Neutrophil (primary cell): ENCODE measurements at regions not wholly inside any gene's neighbourhood (a gene's known extent, or its start where the extent isn't known, plus 50 kb on each side); places are given as distances from the start of the nearest gene placed in this dataset.

Experiments
- H3K27ac ChIP-seq: fragments of 200-600 bp; sonication (generic); 2 replicates; pipeline ENCODE4 v1.5.1; 2016; ENCODE audit warnings: mild to moderate bottlenecking, moderate library complexity
- H3K27me3 ChIP-seq: fragments of 200-600 bp; sonication (generic); 2 replicates; pipeline ENCODE4 v1.6.0; 2016; ENCODE audit warnings: mild to moderate bottlenecking
- H3K36me3 ChIP-seq: fragments of 200-600 bp; sonication (generic); 2 replicates; pipeline ENCODE4 v1.5.1; 2017
- H3K4me1 ChIP-seq, 2 experiments: fragments of 200-600 bp in 1 of 2; sonication (generic) in 1 of 2; 1 replicate in 1 of 2; 2 replicates in 1 of 2; pipeline versions ENCODE4 v1.5.1 to v1.6.1; 2013 to 2016; ENCODE audit warnings: low read depth in 1 of 2, low read length in 1 of 2, mild to moderate bottlenecking in 1 of 2, moderate library complexity in 1 of 2; ENCODE audit not compliant: control insufficient read depth in 1 of 2, insufficient read depth in 1 of 2
- H3K4me3 ChIP-seq, 2 experiments: fragments of 200-600 bp in 1 of 2; sonication (generic) in 1 of 2; 1 replicate in 1 of 2; 2 replicates in 1 of 2; pipeline ENCODE4 v1.5.1; 2013 to 2016; ENCODE audit warnings: low read depth in 1 of 2, low read length in 1 of 2, mild to moderate bottlenecking in 1 of 2, moderate library complexity in 1 of 2
- H3K9me3 ChIP-seq: fragments of 200-600 bp; sonication (generic); 2 replicates; pipeline ENCODE4 v1.5.1; 2016
- CTCF ChIP-seq: fragments of 200-600 bp; sonication (generic); IDR thresholded peaks from 2 replicates; pipeline ENCODE4 v1.5.1; 2016; ENCODE audit warnings: antibody characterized with exemption

- peaks cover 5 to 8% of the 10 kb centered on the region in 2 experiments for H3K4me1 ChIP-seq
- no peak overlapping the region for H3K27ac ChIP-seq
- TF ChIP-seq CTCF = no peak
- no peaks in the 10 kb centered on the region for H3K36me3 ChIP-seq
- no peak overlapping the region for H3K4me3 ChIP-seq
- H3K27me3 ChIP-seq = no peaks in the 10 kb centered on the region
- no peaks in the 10 kb centered on the region for H3K9me3 ChIP-seq
Observed at GRCh38 chr1:229117664-229118300, 153.1 kb upstream of the RAB4A start.

DNA sequence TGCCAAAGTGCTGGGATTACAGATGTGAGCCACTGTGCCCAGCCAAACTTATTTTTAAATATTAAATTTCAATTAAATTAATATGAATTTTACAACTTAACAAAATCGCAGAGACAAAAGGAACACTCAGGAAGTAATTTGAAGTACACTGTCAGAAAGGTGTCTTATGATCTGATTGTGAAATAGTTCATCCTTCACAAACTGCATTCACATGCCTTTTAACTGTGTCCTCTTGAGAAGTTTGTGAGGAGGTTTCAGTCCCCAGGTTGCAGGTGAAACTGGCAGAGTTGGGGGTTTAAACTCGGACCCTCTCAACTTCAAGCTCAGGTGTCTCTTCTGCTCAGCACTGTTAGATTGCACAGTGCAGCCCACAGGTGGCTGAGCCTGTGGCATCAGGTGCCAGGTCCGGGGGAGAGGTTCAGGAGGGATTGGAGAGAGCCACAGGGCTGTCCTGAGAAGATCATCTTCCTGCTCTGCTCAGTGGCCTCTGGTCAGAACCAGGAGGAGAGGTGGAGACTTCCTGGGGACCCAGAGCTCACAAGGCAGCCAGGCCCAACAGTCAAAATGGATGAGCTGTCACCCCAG, 152.3 kb upstream of the RAB4A start:
- Histone ChIP-seq H3K36me3 (no peaks in the 10 kb centered on the region), H3K27me3 (no peaks in the 10 kb centered on the region), H3K4me1 (peaks cover 5 to 8% of the 10 kb centered on the region in 2 experiments), H3K9me3 (no peaks in the 10 kb centered on the region), H3K27ac (no peak overlapping the region), H3K4me3 (no peak overlapping the region)
- no peak for TF ChIP-seq CTCF

GRCh38 chr1:229119161-229119560, 151.8 kb upstream of the RAB4A start:
- Histone ChIP-seq H3K4me1 (peaks cover 4 to 8% of the 10 kb centered on the region in 2 experiments), H3K9me3 (no peaks in the 10 kb centered on the region), H3K27ac (no peak overlapping the region), H3K4me3 (no peak overlapping the region), H3K36me3 (no peaks in the 10 kb centered on the region), H3K27me3 (no peaks in the 10 kb centered on the region)
- TF ChIP-seq CTCF = no peak

DNA sequence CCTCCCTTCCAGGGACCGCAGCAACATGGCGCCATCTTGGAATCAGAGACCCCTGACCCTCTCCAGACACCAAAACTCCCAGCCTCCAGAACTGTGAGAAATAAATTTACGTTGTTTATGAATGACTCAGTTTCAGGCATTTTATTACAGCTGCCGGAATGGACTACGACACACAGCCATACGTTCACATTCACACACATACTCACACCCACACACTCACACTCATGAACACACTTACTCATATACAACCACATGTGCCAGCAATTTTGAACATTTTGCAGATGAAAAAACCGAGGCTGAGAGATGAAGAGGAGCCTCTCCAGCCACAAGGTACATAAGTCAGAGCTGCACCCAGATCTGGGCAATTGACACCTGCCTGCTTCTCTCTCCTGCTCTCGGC, 151.0 kb upstream of the RAB4A start:
- no peaks in the 10 kb centered on the region for H3K9me3 ChIP-seq

DNA sequence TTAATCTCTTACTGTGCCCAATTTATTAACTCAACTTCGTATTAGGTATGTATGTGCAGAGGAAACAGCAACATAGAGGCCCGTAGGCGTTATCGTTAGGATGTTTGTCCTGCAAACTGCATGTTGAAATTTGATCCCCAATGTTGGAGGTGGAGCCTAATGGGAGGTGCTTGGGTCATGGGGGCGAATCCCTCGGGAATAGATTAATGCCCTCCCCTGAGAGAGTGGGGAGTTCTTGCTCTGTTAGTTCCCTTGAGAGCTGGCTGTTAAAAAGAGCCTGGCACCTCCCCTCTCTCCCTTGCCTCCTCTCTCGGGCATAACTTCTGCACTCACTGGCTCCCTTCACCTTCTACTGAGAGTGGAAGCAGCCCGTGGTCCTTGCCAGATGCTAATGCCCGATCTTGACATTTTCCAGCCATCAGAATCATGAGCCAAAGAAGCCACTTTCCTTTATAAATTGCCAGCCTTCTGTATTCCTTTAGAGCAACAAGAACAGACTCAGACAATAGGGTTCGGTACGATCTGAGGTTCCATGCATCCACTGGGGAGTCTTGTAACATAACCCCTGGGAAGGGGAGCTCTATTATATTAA, 149.0 kb upstream of the RAB4A start:
- no peak for TF ChIP-seq CTCF
- Histone ChIP-seq H3K4me1 (peaks cover under 1 to 5% of the 10 kb centered on the region in 2 experiments), H3K4me3 (no peak overlapping the region), H3K27ac (no peak overlapping the region), H3K27me3 (no peaks in the 10 kb centered on the region), H3K36me3 (no peaks in the 10 kb centered on the region), H3K9me3 (no peaks in the 10 kb centered on the region)

More for the DNA sequence above, 151.0 kb upstream of the RAB4A start:
- no peaks in the 10 kb centered on the region for H3K36me3 ChIP-seq
- no peak overlapping the region for H3K27ac ChIP-seq
- no peak for TF ChIP-seq CTCF
- peaks cover 0 to 4% of the 10 kb centered on the region in 2 experiments for H3K4me1 ChIP-seq
- H3K27me3 ChIP-seq = no peaks in the 10 kb centered on the region
- H3K4me3 ChIP-seq = no peak overlapping the region
